AG09319 (cell line): ENCODE measurements at regions not wholly inside any gene's neighbourhood (a gene's known extent, or its start where the extent isn't known, plus 50 kb on each side); places are given as distances from the start of the nearest gene placed in this dataset.

Experiments used
- DNase-seq: peaks from one replicate; pipeline ENCODE4 v3.0.0-alpha.2; 2010; ENCODE audit warnings: low read depth; ENCODE audit errors: extremely low read depth
- TF ChIP-seq, protein P1 (sequence below): IDR thresholded peaks from 2 replicates; pipeline ENCODE4 v1.5.1; 2011; ENCODE audit warnings: low read depth, mild to moderate bottlenecking, inconsistent platforms, low read length, moderate library complexity

DNA sequence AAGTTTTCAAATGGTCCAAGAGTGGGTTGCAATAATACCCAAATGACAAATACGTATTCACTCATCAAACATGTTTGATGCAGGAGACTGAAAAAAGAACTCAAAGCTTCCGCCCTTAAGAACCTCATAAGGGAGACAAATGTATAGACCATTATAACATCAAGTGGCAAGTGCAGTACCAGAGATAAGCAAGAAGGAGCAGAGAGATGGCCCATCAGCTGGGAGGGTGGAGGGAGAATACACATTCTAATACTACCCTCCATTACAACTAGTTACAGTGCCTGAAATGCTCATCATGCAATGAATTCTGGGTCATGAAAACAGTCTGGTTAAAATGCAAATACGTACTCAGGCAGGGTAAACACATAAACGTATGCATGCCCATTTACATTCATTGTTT, 304.0 kb downstream of the SHQ1 start:
- no peak for DNase-seq

DNA sequence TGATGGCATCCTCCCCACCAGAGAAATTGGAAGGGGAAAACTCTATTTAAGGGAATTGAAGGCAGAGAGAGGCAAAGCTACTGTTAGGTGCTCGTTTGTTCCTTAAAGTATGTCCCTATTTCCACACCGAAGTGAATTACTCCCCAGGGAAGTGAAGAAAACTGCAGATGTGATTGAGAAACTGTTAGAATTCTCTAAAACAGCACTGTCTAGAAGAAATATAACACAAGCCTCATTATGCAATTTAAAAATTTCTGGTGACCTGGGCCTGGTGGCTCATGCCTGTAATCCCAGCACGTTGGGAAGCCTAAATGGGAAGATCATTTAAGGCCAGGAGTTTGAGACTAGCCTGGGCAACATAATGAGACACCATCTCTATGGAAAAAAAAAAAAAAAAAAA, 305.0 kb downstream of the SHQ1 start:
- no peak for DNase-seq
- TF ChIP-seq, protein P1, sequence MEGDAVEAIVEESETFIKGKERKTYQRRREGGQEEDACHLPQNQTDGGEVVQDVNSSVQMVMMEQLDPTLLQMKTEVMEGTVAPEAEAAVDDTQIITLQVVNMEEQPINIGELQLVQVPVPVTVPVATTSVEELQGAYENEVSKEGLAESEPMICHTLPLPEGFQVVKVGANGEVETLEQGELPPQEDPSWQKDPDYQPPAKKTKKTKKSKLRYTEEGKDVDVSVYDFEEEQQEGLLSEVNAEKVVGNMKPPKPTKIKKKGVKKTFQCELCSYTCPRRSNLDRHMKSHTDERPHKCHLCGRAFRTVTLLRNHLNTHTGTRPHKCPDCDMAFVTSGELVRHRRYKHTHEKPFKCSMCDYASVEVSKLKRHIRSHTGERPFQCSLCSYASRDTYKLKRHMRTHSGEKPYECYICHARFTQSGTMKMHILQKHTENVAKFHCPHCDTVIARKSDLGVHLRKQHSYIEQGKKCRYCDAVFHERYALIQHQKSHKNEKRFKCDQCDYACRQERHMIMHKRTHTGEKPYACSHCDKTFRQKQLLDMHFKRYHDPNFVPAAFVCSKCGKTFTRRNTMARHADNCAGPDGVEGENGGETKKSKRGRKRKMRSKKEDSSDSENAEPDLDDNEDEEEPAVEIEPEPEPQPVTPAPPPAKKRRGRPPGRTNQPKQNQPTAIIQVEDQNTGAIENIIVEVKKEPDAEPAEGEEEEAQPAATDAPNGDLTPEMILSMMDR: no peak

More for the DNA sequence above, 304.0 kb downstream of the SHQ1 start:
- TF ChIP-seq, protein P1: no peak

DNA sequence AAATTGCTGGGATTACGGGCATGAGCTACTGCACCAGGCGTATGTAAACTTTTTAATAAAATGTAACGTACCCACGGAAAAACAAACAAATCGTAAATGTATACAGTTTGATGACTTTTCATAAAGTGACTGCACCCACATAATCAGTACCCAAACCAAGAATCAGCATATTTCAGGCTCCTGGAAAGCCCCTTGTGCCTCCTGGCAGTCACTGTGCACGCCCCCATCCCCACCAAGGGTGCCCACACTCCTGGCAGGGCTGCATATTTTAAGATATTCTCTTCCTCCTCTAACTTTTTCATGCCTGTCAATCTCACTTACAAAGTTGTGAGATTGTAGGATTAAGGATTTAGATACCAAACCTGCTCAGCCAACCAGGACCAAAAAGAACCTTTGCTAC, 305.5 kb downstream of the SHQ1 start:
- no peak for DNase-seq
- TF ChIP-seq, protein P1: no peak

DNA sequence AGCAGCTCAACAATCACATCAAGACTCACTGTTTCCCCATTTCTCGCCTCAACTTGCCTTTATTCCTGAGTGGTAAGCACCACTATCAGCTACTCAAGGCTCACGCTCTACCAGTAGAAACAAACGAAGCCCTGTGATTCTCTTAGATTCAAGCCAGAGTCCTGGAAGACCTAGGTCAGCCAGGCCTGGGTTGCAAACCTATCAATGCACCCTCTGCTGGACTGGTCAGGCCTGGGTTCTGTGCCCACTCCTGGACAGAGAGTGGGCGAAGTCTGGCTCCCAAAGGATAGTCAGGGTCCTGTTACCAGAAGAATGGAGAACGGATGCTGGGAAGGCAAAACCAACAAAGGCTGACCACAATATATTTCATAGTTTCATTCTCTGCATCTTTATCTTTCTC, 308.4 kb downstream of the SHQ1 start:
- DNase-seq: no peak
- TF ChIP-seq, protein P1: no peak

DNA sequence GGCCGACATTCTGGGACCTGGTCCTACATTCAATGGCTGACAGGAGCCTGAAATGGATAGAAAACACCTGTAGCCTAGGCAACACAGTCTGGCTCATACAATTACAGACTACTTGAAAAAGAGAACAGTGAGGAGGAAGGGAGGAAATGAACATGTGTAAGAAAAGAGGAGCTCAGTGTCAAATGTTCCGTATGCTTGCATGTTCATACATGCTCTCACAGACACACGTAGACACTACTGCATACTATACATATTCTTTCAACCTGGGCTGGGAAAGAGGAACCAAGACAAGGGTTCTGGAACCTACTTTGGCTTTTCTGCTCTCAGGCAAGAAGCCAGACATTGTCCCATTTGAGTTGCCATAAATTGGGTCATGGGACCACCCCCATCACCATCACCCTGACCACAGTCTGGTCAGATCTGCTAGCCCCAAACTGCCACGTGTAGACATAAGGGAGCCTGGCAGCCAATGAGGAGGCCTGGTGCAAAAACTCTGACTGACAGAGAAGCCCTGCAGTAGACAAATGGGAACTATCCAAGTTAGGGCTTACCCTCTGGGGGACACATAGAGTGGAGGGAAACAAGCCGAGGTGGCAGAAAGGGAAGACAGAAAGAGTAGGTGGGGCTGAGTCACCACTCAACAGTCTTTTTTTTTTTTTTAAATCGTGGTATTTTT, 310.0 kb downstream of the SHQ1 start:
- DNase-seq: no peak
- TF ChIP-seq, protein P1: no peak

DNA sequence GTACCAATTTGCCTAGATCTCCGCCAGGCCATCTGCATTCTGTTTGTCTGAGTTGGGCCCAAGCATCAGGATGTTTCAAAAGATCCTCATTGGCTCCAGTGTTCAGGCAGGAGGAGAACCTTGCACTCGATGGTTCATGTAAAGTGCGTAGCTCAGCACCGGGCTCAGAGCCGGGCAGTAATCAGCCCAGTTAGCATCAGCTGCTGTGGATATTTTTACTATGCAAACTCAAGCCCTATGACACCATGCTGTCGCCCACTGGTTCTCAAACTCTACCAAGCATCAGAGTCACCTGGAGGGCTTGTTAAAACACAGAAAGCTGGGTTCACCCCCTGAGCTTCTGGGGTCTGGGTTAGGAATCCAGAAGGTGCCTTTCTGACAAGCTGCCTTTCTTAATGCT, 310.8 kb downstream of the SHQ1 start:
- no peak for DNase-seq
- TF ChIP-seq, protein P1: no peak

DNA sequence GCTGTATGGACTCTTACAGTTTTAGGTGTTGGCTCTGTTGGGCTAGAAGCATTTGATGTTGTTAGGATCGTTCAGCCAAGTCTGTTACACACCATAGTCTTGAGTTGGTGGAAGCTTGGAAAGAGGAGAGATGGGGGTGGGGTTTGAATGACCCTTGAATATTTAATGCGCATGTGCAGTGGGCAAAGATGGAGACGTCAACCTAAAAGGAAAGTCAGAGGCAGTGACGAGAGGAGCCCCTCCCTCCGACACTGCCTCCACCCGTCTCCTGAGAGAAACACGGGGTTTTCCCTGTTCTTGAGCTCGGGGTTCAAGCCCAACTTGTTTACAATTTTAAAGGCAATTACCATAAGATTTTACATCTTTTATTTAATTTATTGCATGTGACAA, 311.4 kb downstream of the SHQ1 start:
- DNase-seq: no peak

More for the DNA sequence above, 311.4 kb downstream of the SHQ1 start:
- TF ChIP-seq, protein P1: no peak
